ENCODE measurements at regions not wholly inside any gene's neighbourhood (a gene's known extent, or its start where the extent isn't known, plus 50 kb on each side); places are given as distances from the start of the nearest gene placed in this dataset.

DNA sequence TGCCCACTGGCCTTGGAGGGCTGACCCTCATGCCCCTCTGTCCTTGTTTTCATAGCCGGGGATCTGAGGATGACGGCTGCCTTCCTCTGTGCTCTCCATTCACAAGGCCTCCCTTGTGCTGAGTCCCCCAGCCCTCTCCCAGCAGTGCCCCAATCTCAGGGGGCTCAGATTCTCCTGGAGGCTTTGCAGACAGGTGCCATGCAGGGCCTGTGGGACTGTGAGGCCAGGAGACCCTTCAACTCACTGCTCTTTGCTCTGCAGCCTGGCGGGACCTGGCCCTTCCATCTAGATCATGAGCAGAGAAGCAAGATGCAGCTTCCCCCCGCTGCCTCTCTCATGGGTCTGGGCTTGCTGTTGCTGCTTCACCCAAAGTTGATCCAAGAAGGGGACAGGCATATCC is 356.0 kb downstream of the BCL11B start (continued):
- TF ChIP-seq, protein P1, sequence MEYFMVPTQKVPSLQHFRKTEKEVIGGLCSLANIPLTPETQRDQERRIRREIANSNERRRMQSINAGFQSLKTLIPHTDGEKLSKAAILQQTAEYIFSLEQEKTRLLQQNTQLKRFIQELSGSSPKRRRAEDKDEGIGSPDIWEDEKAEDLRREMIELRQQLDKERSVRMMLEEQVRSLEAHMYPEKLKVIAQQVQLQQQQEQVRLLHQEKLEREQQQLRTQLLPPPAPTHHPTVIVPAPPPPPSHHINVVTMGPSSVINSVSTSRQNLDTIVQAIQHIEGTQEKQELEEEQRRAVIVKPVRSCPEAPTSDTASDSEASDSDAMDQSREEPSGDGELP (IDR thresholded peaks at IDR 0.05; ENCODE audit: borderline replicate concordance, low read depth) = no peak
- TF ChIP-seq SNAI1 (CRISPR knock-in tag; IDR thresholded peaks at IDR 0.05; ENCODE audit: borderline replicate concordance) (no peak), SNRNP70 (IDR thresholded peaks at IDR 0.05; ENCODE audit: low read depth, low read length) (no peak), TGIF2 (CRISPR knock-in tag; IDR thresholded peaks at IDR 0.05) (no peak), NFKBIZ (CRISPR knock-in tag; IDR thresholded peaks at IDR 0.05) (no peak)
- TF ChIP-seq, protein P2, sequence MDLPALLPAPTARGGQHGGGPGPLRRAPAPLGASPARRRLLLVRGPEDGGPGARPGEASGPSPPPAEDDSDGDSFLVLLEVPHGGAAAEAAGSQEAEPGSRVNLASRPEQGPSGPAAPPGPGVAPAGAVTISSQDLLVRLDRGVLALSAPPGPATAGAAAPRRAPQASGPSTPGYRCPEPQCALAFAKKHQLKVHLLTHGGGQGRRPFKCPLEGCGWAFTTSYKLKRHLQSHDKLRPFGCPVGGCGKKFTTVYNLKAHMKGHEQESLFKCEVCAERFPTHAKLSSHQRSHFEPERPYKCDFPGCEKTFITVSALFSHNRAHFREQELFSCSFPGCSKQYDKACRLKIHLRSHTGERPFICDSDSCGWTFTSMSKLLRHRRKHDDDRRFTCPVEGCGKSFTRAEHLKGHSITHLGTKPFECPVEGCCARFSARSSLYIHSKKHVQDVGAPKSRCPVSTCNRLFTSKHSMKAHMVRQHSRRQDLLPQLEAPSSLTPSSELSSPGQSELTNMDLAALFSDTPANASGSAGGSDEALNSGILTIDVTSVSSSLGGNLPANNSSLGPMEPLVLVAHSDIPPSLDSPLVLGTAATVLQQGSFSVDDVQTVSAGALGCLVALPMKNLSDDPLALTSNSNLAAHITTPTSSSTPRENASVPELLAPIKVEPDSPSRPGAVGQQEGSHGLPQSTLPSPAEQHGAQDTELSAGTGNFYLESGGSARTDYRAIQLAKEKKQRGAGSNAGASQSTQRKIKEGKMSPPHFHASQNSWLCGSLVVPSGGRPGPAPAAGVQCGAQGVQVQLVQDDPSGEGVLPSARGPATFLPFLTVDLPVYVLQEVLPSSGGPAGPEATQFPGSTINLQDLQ (CRISPR knock-in tag; IDR thresholded peaks at IDR 0.05) = no peak

DNA sequence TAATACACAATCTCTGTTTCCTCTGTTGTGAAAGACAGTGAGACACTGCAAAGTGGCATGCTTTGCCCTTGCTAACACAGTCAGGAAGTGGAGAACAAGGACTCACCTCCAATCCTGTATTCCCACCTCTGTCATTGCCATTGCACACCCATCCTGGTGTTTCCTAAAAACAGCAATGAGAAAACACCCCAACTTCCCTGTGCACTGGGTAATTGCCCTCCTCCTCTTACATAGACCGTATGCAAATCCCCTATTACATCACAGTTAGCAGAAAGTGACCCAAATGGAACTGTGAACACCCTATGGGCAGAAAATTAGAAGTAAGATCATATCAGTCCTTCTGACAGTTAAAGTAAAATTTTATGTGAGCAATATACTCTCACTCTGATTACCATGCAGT is 355.5 kb downstream of the BCL11B start:
- no peaks in the 10 kb centered on the region for H3K9me3 ChIP-seq (ENCODE audit: low read length)
- no peak overlapping the region for H3K4me3 ChIP-seq (replicated peaks in 1 of 3; ENCODE audit: insufficient read depth in 1 of 3, low read depth in 2 of 3, low read length in 3 of 3)
- no peak overlapping the region for H3K9ac ChIP-seq (ENCODE audit: insufficient read depth, low read depth, low read length)
- TF ChIP-seq ZNF670 (CRISPR knock-in tag; IDR thresholded peaks at IDR 0.05; ENCODE audit: borderline replicate concordance) (no peak), TCF7L2 (IDR thresholded peaks at IDR 0.05; ENCODE audit: low read depth, low read length) (no peak), ZBTB10 (CRISPR knock-in tag; IDR thresholded peaks at IDR 0.05; ENCODE audit: borderline replicate concordance) (no peak), ZNF616 (CRISPR knock-in tag; IDR thresholded peaks at IDR 0.05; ENCODE audit: low read depth) (no peak), HMGA1 (CRISPR knock-in tag; conservative IDR thresholded peaks at IDR 0.05) (no peak), RXRA (CRISPR knock-in tag; IDR thresholded peaks at IDR 0.05) (no peak)
- TF ChIP-seq, protein P3, sequence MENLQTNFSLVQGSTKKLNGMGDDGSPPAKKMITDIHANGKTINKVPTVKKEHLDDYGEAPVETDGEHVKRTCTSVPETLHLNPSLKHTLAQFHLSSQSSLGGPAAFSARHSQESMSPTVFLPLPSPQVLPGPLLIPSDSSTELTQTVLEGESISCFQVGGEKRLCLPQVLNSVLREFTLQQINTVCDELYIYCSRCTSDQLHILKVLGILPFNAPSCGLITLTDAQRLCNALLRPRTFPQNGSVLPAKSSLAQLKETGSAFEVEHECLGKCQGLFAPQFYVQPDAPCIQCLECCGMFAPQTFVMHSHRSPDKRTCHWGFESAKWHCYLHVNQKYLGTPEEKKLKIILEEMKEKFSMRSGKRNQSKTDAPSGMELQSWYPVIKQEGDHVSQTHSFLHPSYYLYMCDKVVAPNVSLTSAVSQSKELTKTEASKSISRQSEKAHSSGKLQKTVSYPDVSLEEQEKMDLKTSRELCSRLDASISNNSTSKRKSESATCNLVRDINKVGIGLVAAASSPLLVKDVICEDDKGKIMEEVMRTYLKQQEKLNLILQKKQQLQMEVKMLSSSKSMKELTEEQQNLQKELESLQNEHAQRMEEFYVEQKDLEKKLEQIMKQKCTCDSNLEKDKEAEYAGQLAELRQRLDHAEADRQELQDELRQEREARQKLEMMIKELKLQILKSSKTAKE (CRISPR knock-in tag; IDR thresholded peaks at IDR 0.05; ENCODE audit: borderline replicate concordance) = no peak
- TF ChIP-seq, protein P4, sequence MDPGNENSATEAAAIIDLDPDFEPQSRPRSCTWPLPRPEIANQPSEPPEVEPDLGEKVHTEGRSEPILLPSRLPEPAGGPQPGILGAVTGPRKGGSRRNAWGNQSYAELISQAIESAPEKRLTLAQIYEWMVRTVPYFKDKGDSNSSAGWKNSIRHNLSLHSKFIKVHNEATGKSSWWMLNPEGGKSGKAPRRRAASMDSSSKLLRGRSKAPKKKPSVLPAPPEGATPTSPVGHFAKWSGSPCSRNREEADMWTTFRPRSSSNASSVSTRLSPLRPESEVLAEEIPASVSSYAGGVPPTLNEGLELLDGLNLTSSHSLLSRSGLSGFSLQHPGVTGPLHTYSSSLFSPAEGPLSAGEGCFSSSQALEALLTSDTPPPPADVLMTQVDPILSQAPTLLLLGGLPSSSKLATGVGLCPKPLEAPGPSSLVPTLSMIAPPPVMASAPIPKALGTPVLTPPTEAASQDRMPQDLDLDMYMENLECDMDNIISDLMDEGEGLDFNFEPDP (CRISPR knock-in tag; conservative IDR thresholded peaks at IDR 0.05) = no peak
- no peak overlapping the region for H3K27ac ChIP-seq (ENCODE audit: extremely low read length, insufficient read depth, low read length)
- H3K4me2 ChIP-seq (ENCODE audit: low read depth, low read length) = no peak overlapping the region
- intact Hi-C loops (cut with micrococcal nuclease; ENCODE audit: unreplicated experiment) (no loop called here), in situ Hi-C loops (cut with HindIII; ENCODE audit: extremely low pct_ligation_motif_present, low pct_unique_long_range_greater_than_20kb) (no loop called here)
- no peaks in the 10 kb centered on the region for H4K20me1 ChIP-seq (ENCODE audit: insufficient read depth, low read length)
- DNase-seq (ENCODE audit: low spot score) = no peak
- H3K27me3 ChIP-seq (ENCODE audit: control insufficient read depth in 1 of 2, insufficient read depth in 2 of 2, low read length in 2 of 2) = no peaks in the 10 kb centered on the region
- no peak for FAIRE-seq
- ATAC-seq = no peak
- no peak overlapping the region for H2AFZ ChIP-seq (ENCODE audit: low read length)
- no TSS peak for BruUV-seq (replicated peaks)
- H3K36me3 ChIP-seq (replicated peaks in 1 of 2; ENCODE audit: control insufficient read depth in 1 of 2, insufficient read depth in 2 of 2, low read length in 2 of 2) = no peaks in the 10 kb centered on the region
- 0% methylated on average over 1 of the region's 1 CpG for WGBS (ENCODE audit: low lambda C conversion rate)
- no peaks in the 10 kb centered on the region for H3K4me1 ChIP-seq (ENCODE audit: insufficient read depth, low read length)
- ChIA-PET CTCF (ENCODE audit: low intra/inter-chr PET ratio, low total read pairs) (no interaction called here), POLR2A (no interaction called here)
- no peaks in the 10 kb centered on the region for H3K79me2 ChIP-seq (ENCODE audit: insufficient read depth, low read length)

Measured in HepG2 (cell line).